H9 (cell line): ENCODE measurements at regions not wholly inside any gene's neighbourhood (a gene's known extent, or its start where the extent isn't known, plus 50 kb on each side); places are given as distances from the start of the nearest gene placed in this dataset.

ENCODE experiments used
- DNase-seq: peaks from one replicate; pipeline ENCODE4 v3.0.0-alpha.2; 2017
- H2AFZ ChIP-seq: one replicate; pipeline ENCODE4 v1.6.1; 2013; ENCODE audit warnings: mild to moderate bottlenecking, low read length, control low read depth, moderate library complexity
- H2AK5ac ChIP-seq: 2 replicates; pipeline ENCODE4 v1.6.1; 2013; ENCODE audit warnings: low read length, control low read depth, mixed read lengths; ENCODE audit not compliant: insufficient read length
- H2BK120ac ChIP-seq: one replicate; pipeline ENCODE4 v1.6.1; 2013; ENCODE audit warnings: low read depth, mild to moderate bottlenecking, low read length, control low read depth, inconsistent platforms; ENCODE audit not compliant: poor library complexity, severe bottlenecking
- H2BK12ac ChIP-seq: 2 replicates; pipeline ENCODE4 v1.6.1; 2013; ENCODE audit warnings: low read length, control low read depth, mixed read lengths, low read depth; ENCODE audit not compliant: insufficient read length
- H2BK15ac ChIP-seq: 2 replicates; pipeline ENCODE4 v1.6.1; 2013; ENCODE audit warnings: low read depth, low read length, control low read depth
- H2BK20ac ChIP-seq: one replicate; pipeline ENCODE4 v1.6.1; 2013; ENCODE audit warnings: low read depth, mild to moderate bottlenecking, low read length, control low read depth, inconsistent platforms; ENCODE audit not compliant: poor library complexity, severe bottlenecking
- H2BK5ac ChIP-seq: 2 replicates; pipeline ENCODE4 v1.6.1; 2013; ENCODE audit warnings: low read length, control low read depth, mixed read lengths; ENCODE audit not compliant: insufficient read length
- H3K14ac ChIP-seq: 2 replicates; pipeline ENCODE4 v1.6.1; 2013; ENCODE audit warnings: low read length, control low read depth; ENCODE audit not compliant: insufficient read depth
- H3K18ac ChIP-seq: 2 replicates; pipeline ENCODE4 v1.6.1; 2013; ENCODE audit warnings: low read depth, mild to moderate bottlenecking, mixed read lengths, low read length, control low read depth; ENCODE audit not compliant: insufficient read length
- H3K23ac ChIP-seq: 2 replicates; pipeline ENCODE4 v1.6.1; 2013; ENCODE audit warnings: low read length, control low read depth, mixed read lengths, low read depth; ENCODE audit not compliant: insufficient read length
- H3K23me2 ChIP-seq: 2 replicates; pipeline ENCODE4 v1.6.1; 2013; ENCODE audit warnings: low read depth, mild to moderate bottlenecking, mixed read lengths, low read length, control low read depth; ENCODE audit not compliant: insufficient read length, poor library complexity, severe bottlenecking
- H3K27ac ChIP-seq: 2 replicates; pipeline ENCODE4 v1.5.1; 2013; ENCODE audit warnings: low read length, control low read depth, mixed read lengths, low read depth; ENCODE audit not compliant: insufficient read length
- H3K27me3 ChIP-seq: 2 replicates; pipeline ENCODE4 v1.6.1; 2013; ENCODE audit warnings: low read length, control low read depth, inconsistent platforms; ENCODE audit not compliant: insufficient read depth
- H3K4ac ChIP-seq: 2 replicates; pipeline ENCODE4 v1.6.1; 2013; ENCODE audit warnings: low read depth, mild to moderate bottlenecking, control low read depth, inconsistent platforms, low read length, moderate library complexity
- H3K4me1 ChIP-seq: 2 replicates; pipeline ENCODE4 v1.6.1; 2013; ENCODE audit warnings: low read length, control low read depth, inconsistent platforms; ENCODE audit not compliant: insufficient read depth
- H3K4me2 ChIP-seq: 2 replicates; pipeline ENCODE4 v1.6.1; 2013; ENCODE audit warnings: low read length, control low read depth, mixed read lengths; ENCODE audit not compliant: insufficient read length, insufficient read depth
- H3K56ac ChIP-seq: 2 replicates; pipeline ENCODE4 v1.6.1; 2013; ENCODE audit warnings: low read depth, mild to moderate bottlenecking, mixed read lengths, low read length, control low read depth; ENCODE audit not compliant: insufficient read length
- H3K79me1 ChIP-seq: 2 replicates; pipeline ENCODE4 v1.6.1; 2013; ENCODE audit warnings: low read depth, mild to moderate bottlenecking, moderate library complexity, low read length, control low read depth, inconsistent platforms; ENCODE audit not compliant: insufficient read depth, poor library complexity, severe bottlenecking
- H3K79me2 ChIP-seq: 2 replicates; pipeline ENCODE4 v1.6.1; 2013; ENCODE audit warnings: low read length, control low read depth, inconsistent platforms; ENCODE audit not compliant: insufficient read depth
- H3K9ac ChIP-seq: 2 replicates; pipeline ENCODE4 v1.6.1; 2013; ENCODE audit warnings: low read length, control low read depth, mixed read lengths; ENCODE audit not compliant: insufficient read length; ENCODE audit errors: extremely low read depth
- H3K9me3 ChIP-seq: one replicate; pipeline ENCODE4 v1.6.1; 2013; ENCODE audit warnings: low read depth, low read length, inconsistent platforms; ENCODE audit not compliant: control insufficient read depth
- H3T11ph ChIP-seq: one replicate; pipeline ENCODE4 v1.6.1; 2013; ENCODE audit warnings: mild to moderate bottlenecking, low read length, control low read depth, inconsistent platforms
- H4K20me1 ChIP-seq: one replicate; pipeline ENCODE4 v1.6.1; 2013; ENCODE audit not compliant: control insufficient read depth, insufficient read length, insufficient read depth
- H4K5ac ChIP-seq: 2 replicates; pipeline ENCODE4 v1.6.1; 2013; ENCODE audit warnings: low read depth, mild to moderate bottlenecking, mixed read lengths, low read length, control low read depth; ENCODE audit not compliant: insufficient read length
- H4K8ac ChIP-seq: replicated peaks from 2 replicates; pipeline ENCODE4 v1.6.1; 2013; ENCODE audit warnings: low read length, control low read depth, mixed read lengths, low read depth; ENCODE audit not compliant: insufficient read length
- H4K91ac ChIP-seq: 2 replicates; pipeline ENCODE4 v1.6.1; 2013; ENCODE audit warnings: low read depth, mild to moderate bottlenecking, moderate library complexity, mixed read lengths, low read length, control low read depth; ENCODE audit not compliant: insufficient read length
- H3K27ac Mint-ChIP-seq, 3 experiments: 2 replicates in 2 of 3; 3 replicates in 1 of 3; pipeline ENCODE4 v1.8.0; 2020 to 2021; ENCODE audit warnings: mixed read lengths in 3 of 3, mild to moderate bottlenecking in 1 of 3, moderate library complexity in 1 of 3
- H3K27me3 Mint-ChIP-seq: 2 replicates; pipeline ENCODE4 v1.8.0; 2021; ENCODE audit warnings: low read depth, mild to moderate bottlenecking, moderate library complexity, mixed read lengths
- H3K36me3 Mint-ChIP-seq, 3 experiments: 2 replicates in 2 of 3; 3 replicates in 1 of 3; pipeline ENCODE4 v1.8.0; 2020 to 2021; ENCODE audit warnings: low read depth in 3 of 3, mixed read lengths in 3 of 3; ENCODE audit not compliant: insufficient read depth in 1 of 3
- H3K4me1 Mint-ChIP-seq, 2 experiments: 2 replicates each; pipeline ENCODE4 v1.8.0; 2020; ENCODE audit warnings: mixed read lengths in 2 of 2
- H3K4me3 Mint-ChIP-seq, 2 experiments: 2 replicates in 1 of 2; 3 replicates in 1 of 2; pipeline ENCODE4 v1.8.0; 2020 to 2021; ENCODE audit warnings: mild to moderate bottlenecking in 2 of 2, mixed read lengths in 2 of 2, moderate library complexity in 1 of 2
- H3K9me3 Mint-ChIP-seq, 2 experiments: 2 replicates in 1 of 2; 3 replicates in 1 of 2; pipeline ENCODE4 v1.8.0; 2020; ENCODE audit warnings: mild to moderate bottlenecking in 2 of 2, mixed read lengths in 2 of 2, moderate library complexity in 1 of 2
- WGBS: extraction: QIAGEN DNeasy Blood & Tissue Kit; methylation state at CpG from one replicate; pipeline ENCODE4 v1.1.7; 2013; ENCODE audit warnings: missing lambda C conversion rate, low lambda C conversion rate, mixed read lengths; ENCODE audit not compliant: insufficient read length; ENCODE audit errors: extremely low coverage; 5-methylcytosine and 5-hydroxymethylcytosine counted together
- TF ChIP-seq, protein P1 (sequence below): fragments of 200-600 bp; sonication (generic); conservative IDR thresholded peaks from 3 replicates; pipeline ENCODE4 v1.8.0; 2021; ENCODE audit warnings: antibody characterized with exemption, mild to moderate bottlenecking

DNA sequence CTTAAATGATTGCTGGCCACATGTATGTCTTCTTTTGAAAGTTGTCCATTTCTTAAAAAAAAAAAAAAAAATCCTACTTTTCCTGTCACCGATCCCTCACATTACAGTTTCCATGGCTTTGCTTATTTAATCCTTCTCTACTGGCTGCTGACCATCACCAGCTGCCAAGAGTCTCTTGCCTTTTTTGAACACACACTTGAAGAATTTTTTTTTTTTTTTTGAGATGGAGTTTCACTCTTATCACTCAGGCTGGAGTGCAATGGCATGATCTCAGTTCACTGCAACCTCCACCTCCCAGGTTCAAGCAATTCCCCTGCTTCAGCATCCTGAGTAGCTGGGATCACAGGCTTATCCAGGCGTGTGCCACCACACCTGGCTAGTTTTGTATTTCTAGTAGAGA lies 134.0 kb downstream of the ANXA5 start:
- H2BK15ac ChIP-seq = no peak overlapping the region
- no peak overlapping the region for H2BK20ac ChIP-seq
- no peak overlapping the region for H3K4ac ChIP-seq
- H3K79me1 ChIP-seq = no peaks in the 10 kb centered on the region
- H2AFZ ChIP-seq = no peak overlapping the region
- no peak overlapping the region for H2BK120ac ChIP-seq
- H3K14ac ChIP-seq = no peak overlapping the region
- H3K9me3 Mint-ChIP-seq = no peaks in the 10 kb centered on the region; a peak in 1 of 5 replicates
- H3K18ac ChIP-seq = no peak overlapping the region
- H3K36me3 Mint-ChIP-seq = no peaks in the 10 kb centered on the region
- WGBS = no CpG with 5 or more reads among the region's 2 CpGs
- no peak overlapping the region for H4K8ac ChIP-seq
- H4K5ac ChIP-seq = no peak overlapping the region
- H2BK5ac ChIP-seq = no peak overlapping the region
- no peak overlapping the region for H3K4me2 ChIP-seq
- DNase-seq = no peak
- no peaks in the 10 kb centered on the region for H3K9me3 ChIP-seq
- no peaks in the 10 kb centered on the region for H3K23me2 ChIP-seq
- peaks cover 3 to 12% of the 10 kb centered on the region in 2 experiments; a peak in 3 of 4 replicates for H3K4me1 Mint-ChIP-seq
- no peaks in the 10 kb centered on the region for H3K79me2 ChIP-seq
- H3K27me3 Mint-ChIP-seq = no peaks in the 10 kb centered on the region; the same call in 1 of the 2 replicates
- H3K27me3 ChIP-seq = no peaks in the 10 kb centered on the region
- no peak overlapping the region for H3T11ph ChIP-seq
- H4K20me1 ChIP-seq = no peaks in the 10 kb centered on the region
- H3K56ac ChIP-seq = no peak overlapping the region
- TF ChIP-seq, protein P1, sequence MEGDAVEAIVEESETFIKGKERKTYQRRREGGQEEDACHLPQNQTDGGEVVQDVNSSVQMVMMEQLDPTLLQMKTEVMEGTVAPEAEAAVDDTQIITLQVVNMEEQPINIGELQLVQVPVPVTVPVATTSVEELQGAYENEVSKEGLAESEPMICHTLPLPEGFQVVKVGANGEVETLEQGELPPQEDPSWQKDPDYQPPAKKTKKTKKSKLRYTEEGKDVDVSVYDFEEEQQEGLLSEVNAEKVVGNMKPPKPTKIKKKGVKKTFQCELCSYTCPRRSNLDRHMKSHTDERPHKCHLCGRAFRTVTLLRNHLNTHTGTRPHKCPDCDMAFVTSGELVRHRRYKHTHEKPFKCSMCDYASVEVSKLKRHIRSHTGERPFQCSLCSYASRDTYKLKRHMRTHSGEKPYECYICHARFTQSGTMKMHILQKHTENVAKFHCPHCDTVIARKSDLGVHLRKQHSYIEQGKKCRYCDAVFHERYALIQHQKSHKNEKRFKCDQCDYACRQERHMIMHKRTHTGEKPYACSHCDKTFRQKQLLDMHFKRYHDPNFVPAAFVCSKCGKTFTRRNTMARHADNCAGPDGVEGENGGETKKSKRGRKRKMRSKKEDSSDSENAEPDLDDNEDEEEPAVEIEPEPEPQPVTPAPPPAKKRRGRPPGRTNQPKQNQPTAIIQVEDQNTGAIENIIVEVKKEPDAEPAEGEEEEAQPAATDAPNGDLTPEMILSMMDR = no peak
- no peak overlapping the region for H3K4me3 Mint-ChIP-seq
- H3K27ac ChIP-seq = no peak overlapping the region
- no peak overlapping the region for H2AK5ac ChIP-seq
- H3K27ac Mint-ChIP-seq = no peak overlapping the region
- H3K23ac ChIP-seq = no peak overlapping the region
- H4K91ac ChIP-seq = no peak overlapping the region
- no peak overlapping the region for H2BK12ac ChIP-seq
- no peaks in the 10 kb centered on the region; the same call in 1 of the 2 replicates for H3K4me1 ChIP-seq
- H3K9ac ChIP-seq = no peak overlapping the region
